Esophagus (tissue), 2 donors: ENCODE measurements at regions not wholly inside any gene's neighbourhood (a gene's known extent, or its start where the extent isn't known, plus 50 kb on each side); places are given as distances from the start of the nearest gene placed in this dataset.

Source experiments
- H3K27ac ChIP-seq, 2 donors: one replicate each; pipeline ENCODE4 v1.5.1; 2013; ENCODE audit warnings: low read depth in 2 of 2, mild to moderate bottlenecking in 2 of 2, inconsistent platforms in 1 of 2, low read length in 1 of 2, moderate library complexity in 1 of 2
- H3K27me3 ChIP-seq, 2 donors: one replicate each; pipeline ENCODE4 v1.6.1; 2013; ENCODE audit warnings: low read length in 2 of 2, control low read depth in 1 of 2, mild to moderate bottlenecking in 1 of 2; ENCODE audit not compliant: insufficient read depth in 2 of 2, control insufficient read depth in 1 of 2
- H3K36me3 ChIP-seq, 2 donors: one replicate each; pipeline ENCODE4 v1.6.1; 2013; ENCODE audit warnings: low read length in 1 of 2; ENCODE audit not compliant: control insufficient read depth in 2 of 2, insufficient read depth in 2 of 2
- H3K4me1 ChIP-seq, 2 donors: one replicate each; pipeline ENCODE4 v1.6.1; 2013; ENCODE audit warnings: low read length in 1 of 2; ENCODE audit not compliant: control insufficient read depth in 2 of 2, insufficient read depth in 2 of 2
- H3K4me3 ChIP-seq, 2 donors: one replicate each; pipeline ENCODE4 v1.5.1; 2013; ENCODE audit warnings: low read length in 2 of 2, mild to moderate bottlenecking in 2 of 2, low read depth in 1 of 2, moderate library complexity in 1 of 2
- H3K9me3 ChIP-seq, 2 donors: one replicate each; pipeline ENCODE4 v1.6.1; 2013; ENCODE audit warnings: mild to moderate bottlenecking in 2 of 2, low read depth in 1 of 2, low read length in 1 of 2, moderate library complexity in 1 of 2; ENCODE audit not compliant: control insufficient read depth in 2 of 2, insufficient read depth in 1 of 2
- WGBS, 2 donors: extraction: QIAGEN DNeasy Blood & Tissue Kit; methylation state at CpG; one replicate each; pipeline ENCODE4 v1.1.7; 2013; 5-methylcytosine and 5-hydroxymethylcytosine counted together
- donor health status: healthy with polysubstance abuse.
- donor health status: Bipolar disorder and iron deficiency.

DNA sequence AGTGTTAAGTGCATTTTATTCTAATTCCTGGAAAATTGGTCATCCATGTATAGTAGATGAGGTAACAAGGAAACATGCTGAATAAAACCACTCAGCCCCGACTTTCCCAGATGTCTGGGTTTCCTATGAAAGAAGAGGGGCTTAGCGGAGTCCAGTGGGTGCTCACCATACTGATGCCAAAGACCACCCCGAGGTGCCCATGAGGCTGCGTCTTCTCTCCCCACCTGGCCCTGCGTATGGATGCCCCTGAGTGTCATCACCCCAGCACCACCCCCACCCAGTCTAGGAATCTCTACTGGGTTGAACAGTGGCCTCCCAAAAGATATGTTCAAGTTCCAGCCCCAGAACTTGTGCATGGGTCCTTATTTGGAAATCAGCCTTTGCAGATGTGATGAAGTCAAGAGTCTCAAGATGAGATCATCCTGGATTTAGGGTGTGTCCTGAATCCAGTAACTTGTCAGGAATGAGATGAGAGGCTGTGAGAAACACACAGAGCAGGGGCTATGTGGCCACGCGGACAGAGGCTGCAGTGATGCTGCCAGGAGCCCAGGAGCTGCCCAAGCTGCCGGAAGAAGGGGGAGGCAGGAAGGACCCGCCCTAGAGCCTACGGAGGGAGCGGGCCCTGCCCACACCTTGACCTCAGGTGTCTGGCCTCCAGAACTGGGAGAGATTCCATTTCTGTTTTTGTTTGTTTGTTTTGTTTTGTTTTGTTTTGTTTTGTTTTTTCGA, 124.6 kb upstream of the CDH4 start:
- H3K9me3 ChIP-seq: no peaks in the 10 kb centered on the region
- no peaks in the 10 kb centered on the region for H3K4me1 ChIP-seq
- H3K27me3 ChIP-seq: no peaks in the 10 kb centered on the region
- H3K4me3 ChIP-seq: no peak overlapping the region
- 78 to 81% methylated on average over 12 of the region's 12 CpGs for WGBS, 2 donors
- H3K27ac ChIP-seq: no peak overlapping the region
- no peaks in the 10 kb centered on the region for H3K36me3 ChIP-seq

DNA sequence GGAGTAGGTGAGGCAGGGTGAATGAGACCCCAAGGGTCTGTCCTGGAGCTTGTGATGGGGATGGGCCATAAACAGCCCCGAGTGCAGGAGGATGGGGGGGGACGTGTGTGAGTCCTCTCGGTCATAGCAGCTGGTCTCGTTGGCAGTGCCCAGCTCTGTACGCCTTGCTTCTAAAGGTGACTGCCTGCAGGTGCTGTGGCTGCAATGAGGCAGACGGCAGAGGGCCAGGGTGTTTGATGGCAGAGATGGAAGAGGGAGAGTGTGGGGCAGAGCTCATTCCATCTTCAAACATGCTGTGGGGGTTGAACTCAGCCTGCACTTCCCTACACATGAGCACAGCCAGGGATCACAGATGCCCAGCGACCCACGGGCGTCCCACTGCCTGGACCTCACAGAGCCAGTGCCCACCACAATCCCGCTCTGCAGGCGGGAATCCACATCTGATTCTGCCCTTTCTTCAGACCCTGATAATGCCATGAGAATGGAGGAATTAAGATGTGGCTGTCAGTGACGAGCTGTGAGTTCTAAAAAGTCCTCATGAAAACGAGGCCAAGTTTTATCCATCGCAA, 123.3 kb upstream of the CDH4 start:
- Histone ChIP-seq H3K36me3 (no peaks in the 10 kb centered on the region), H3K27me3 (no peaks in the 10 kb centered on the region), H3K4me3 (no peak overlapping the region), H3K27ac (no peak overlapping the region), H3K4me1 (no peaks in the 10 kb centered on the region), H3K9me3 (no peaks in the 10 kb centered on the region)
- 70 to 74% methylated on average over 14 of the region's 14 CpGs for WGBS, 2 donors

DNA sequence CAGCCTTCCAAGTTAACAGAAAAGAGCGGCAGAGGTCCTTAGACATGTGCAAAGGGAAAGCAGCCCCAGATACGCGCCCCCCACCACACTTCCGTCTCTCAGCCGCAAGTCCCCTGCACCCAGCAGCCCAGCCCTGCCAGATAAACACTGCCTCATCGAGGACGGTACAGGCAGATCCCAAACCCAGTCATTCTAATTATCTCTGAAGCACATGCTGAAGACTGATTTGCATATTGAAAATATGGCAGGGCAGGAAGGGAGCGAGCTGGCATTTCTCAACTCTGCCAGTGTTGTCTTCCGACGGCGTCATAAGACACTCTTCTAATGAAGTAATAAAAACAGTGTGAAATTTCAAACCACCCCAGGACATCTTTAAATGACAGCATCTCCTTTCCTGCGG, 122.8 kb upstream of the CDH4 start:
- 31 to 44% methylated on average over 12 of the region's 12 CpGs for WGBS, 2 donors
- no peak overlapping the region for H3K27ac ChIP-seq

GRCh38 chr20:61130156-61130555, 121.9 kb upstream of the CDH4 start:
- Histone ChIP-seq H3K4me3 (no peak overlapping the region), H3K36me3 (no peaks in the 10 kb centered on the region), H3K27me3 (no peaks in the 10 kb centered on the region), H3K27ac (no peak overlapping the region), H3K9me3 (no peaks in the 10 kb centered on the region), H3K4me1 (no peaks in the 10 kb centered on the region)
- WGBS, 2 donors: 81 to 92% methylated on average over 7 of the region's 7 CpGs

More for the DNA sequence above, 122.8 kb upstream of the CDH4 start:
- H3K9me3 ChIP-seq: no peaks in the 10 kb centered on the region
- H3K27me3 ChIP-seq: no peaks in the 10 kb centered on the region
- no peaks in the 10 kb centered on the region for H3K4me1 ChIP-seq
- no peaks in the 10 kb centered on the region for H3K36me3 ChIP-seq
- no peak overlapping the region for H3K4me3 ChIP-seq

DNA sequence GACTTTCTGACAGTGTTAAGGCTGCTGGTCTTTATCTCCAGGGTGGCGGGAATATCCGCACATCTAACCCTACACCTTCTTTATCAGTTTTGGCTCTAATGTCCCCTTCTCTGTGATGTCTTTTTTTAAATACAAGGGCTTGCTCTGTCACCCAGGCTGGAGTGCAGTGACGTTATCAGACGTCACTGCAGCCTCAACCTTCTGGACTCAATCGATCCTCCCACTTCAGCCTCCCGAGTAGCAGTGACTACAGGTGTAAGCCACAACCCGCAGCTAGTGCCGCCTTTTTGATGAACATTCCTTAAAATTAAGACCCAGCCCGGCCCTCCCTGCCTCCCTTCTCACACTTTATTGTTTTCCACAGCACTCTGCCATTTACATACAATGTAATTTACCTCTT, 120.1 kb upstream of the CDH4 start:
- no peak overlapping the region for H3K4me3 ChIP-seq
- H3K9me3 ChIP-seq: no peaks in the 10 kb centered on the region
- H3K27ac ChIP-seq: no peak overlapping the region
- no peaks in the 10 kb centered on the region for H3K27me3 ChIP-seq
- WGBS, 2 donors: 86 to 87% methylated on average over 9 of the region's 9 CpGs
- H3K36me3 ChIP-seq: no peaks in the 10 kb centered on the region
- H3K4me1 ChIP-seq: no peaks in the 10 kb centered on the region

GRCh38 chr20:61133611-61134010, 118.5 kb upstream of the CDH4 start:
- Histone ChIP-seq H3K27ac (no peak overlapping the region), H3K4me1 (no peaks in the 10 kb centered on the region), H3K36me3 (no peaks in the 10 kb centered on the region), H3K4me3 (no peak overlapping the region), H3K9me3 (no peaks in the 10 kb centered on the region), H3K27me3 (no peaks in the 10 kb centered on the region)
- 74 to 76% methylated on average over 6 of the region's 6 CpGs for WGBS, 2 donors

- 48 to 51% methylated on average over 9 of the region's 9 CpGs for WGBS, 2 donors
Measured at GRCh38 chr20:61134296-61135030, 117.6 kb upstream of the CDH4 start.

DNA sequence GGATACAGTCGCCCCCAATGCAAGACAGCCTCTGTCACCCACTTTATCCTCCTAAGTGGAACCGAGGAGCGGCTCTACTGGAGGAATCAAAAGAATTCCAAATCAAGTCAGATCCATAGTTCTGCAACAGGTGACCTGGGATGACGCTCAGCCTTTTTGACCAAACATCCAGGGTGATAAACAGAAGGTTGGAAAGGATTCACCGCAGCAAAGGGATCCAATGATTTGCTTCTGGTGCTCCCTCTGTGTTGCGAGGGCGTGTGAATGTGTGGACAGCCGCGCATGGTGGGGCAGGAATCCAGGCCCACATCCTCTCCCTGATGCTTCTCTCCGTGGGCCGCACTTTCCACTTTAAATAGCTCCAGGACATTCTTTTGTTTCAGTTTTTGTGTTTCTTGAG, 116.8 kb upstream of the CDH4 start:
- H3K27me3 ChIP-seq: no peaks in the 10 kb centered on the region
- no peak overlapping the region for H3K4me3 ChIP-seq
- H3K36me3 ChIP-seq: no peaks in the 10 kb centered on the region
- no peaks in the 10 kb centered on the region for H3K9me3 ChIP-seq
- H3K4me1 ChIP-seq: no peaks in the 10 kb centered on the region
- WGBS, 2 donors: 68 to 71% methylated on average over 11 of the region's 11 CpGs
- H3K27ac ChIP-seq: no peak overlapping the region

More at GRCh38 chr20:61134296-61135030, 117.6 kb upstream of the CDH4 start:
- H3K27me3 ChIP-seq: no peaks in the 10 kb centered on the region
- no peak overlapping the region for H3K27ac ChIP-seq
- no peak overlapping the region for H3K4me3 ChIP-seq
- H3K9me3 ChIP-seq: no peaks in the 10 kb centered on the region
- H3K4me1 ChIP-seq: no peaks in the 10 kb centered on the region
- no peaks in the 10 kb centered on the region for H3K36me3 ChIP-seq

DNA sequence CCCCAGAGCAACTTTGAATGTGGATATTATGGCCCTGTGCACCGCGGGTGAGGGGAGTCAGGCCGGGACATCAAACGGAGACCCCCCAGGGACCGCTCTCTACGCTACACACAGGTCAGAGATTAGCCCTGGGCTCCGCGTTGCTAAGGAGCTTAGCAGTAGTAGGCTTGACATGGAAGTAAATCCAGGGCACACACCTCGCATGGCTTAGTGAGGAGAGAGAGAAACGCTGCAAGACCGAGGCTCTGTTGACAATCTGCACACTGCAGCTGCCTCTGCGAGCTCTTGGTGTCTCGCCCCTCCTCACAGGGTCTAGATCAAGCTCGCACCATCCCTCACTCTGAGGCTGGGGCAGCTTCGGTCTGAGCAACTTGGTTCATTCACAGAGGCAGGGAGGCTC, 116.1 kb upstream of the CDH4 start:
- Histone ChIP-seq H3K27me3 (no peaks in the 10 kb centered on the region), H3K27ac (no peak overlapping the region), H3K4me1 (no peaks in the 10 kb centered on the region), H3K36me3 (no peaks in the 10 kb centered on the region), H3K4me3 (no peak overlapping the region), H3K9me3 (no peaks in the 10 kb centered on the region)
- 24 to 33% methylated on average over 15 of the region's 15 CpGs for WGBS, 2 donors
